Parathyroid adenoma (tissue), 2 donors: ENCODE measurements at regions not wholly inside any gene's neighbourhood (a gene's known extent, or its start where the extent isn't known, plus 50 kb on each side); places are given as distances from the start of the nearest gene placed in this dataset.
"Not testable (repeated sequence)": the region's sequence is repeated elsewhere in the genome, so short reads cannot be mapped to it uniquely, and the experiment has no call there.

Source experiments
- H2AFZ ChIP-seq: fragments of 300-600 bp; sonication (generic); one replicate; pipeline ENCODE4 v1.7.0; 2017; ENCODE audit warnings: antibody characterized with exemption, mild to moderate bottlenecking
- H3K27ac ChIP-seq: fragments of 300-600 bp; sonication (generic); one replicate; pipeline ENCODE4 v1.7.0; 2017
- H3K27me3 ChIP-seq: fragments of 300-600 bp; sonication (generic); one replicate; pipeline ENCODE4 v1.7.0; 2017; ENCODE audit warnings: low read length; ENCODE audit not compliant: control insufficient read depth, insufficient read depth
- H3K36me3 ChIP-seq: fragments of 300-600 bp; sonication (generic); one replicate; pipeline ENCODE4 v1.7.0; 2017; ENCODE audit warnings: low read length; ENCODE audit not compliant: control insufficient read depth, insufficient read depth
- H3K4me1 ChIP-seq: fragments of 300-600 bp; sonication (generic); one replicate; pipeline ENCODE4 v1.7.0; 2017; ENCODE audit warnings: control low read depth
- H3K4me2 ChIP-seq: fragments of 300-600 bp; sonication (generic); one replicate; pipeline ENCODE4 v1.7.0; 2017; ENCODE audit warnings: low read length
- H3K4me3 ChIP-seq: fragments of 300-600 bp; sonication (generic); one replicate; pipeline ENCODE4 v1.7.0; 2017; ENCODE audit warnings: low read depth, low read length
- H3K79me2 ChIP-seq: fragments of 300-600 bp; sonication (generic); one replicate; pipeline ENCODE4 v1.7.0; 2017; ENCODE audit warnings: control low read depth
- H3K9ac ChIP-seq: fragments of 300-600 bp; sonication (generic); one replicate; pipeline ENCODE4 v1.7.0; 2017; ENCODE audit warnings: mild to moderate bottlenecking
- H3K9me3 ChIP-seq: fragments of 300-600 bp; sonication (generic); one replicate; pipeline ENCODE4 v1.7.0; 2017; ENCODE audit warnings: low read length; ENCODE audit not compliant: control insufficient read depth
- TF ChIP-seq, protein P1 (sequence below): fragments of 300-600 bp; sonication (generic); IDR thresholded peaks from one replicate; pipeline ENCODE4 v1.7.0; 2017; ENCODE audit warnings: antibody characterized with exemption, mild to moderate bottlenecking
- donor health status: primary hyperparathyroidism.

DNA sequence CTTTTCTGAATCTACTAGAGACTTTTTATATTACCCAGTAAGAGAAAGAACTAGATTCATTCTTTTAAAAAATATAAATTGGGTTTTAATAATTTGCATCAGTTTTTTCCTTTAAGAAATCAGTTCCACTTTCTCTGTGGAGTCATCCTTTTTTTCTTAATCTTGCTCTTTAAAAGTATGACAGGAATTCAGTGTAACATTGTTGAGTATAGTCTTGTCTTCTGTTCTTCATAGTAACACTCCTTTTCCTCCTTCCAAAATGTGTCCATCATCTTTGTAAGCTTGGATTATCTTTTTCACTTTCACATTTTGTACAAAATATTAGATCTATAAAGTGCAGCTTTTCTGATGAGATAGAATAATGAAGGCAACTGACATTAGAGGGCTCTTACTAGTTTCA lies 135.4 kb downstream of the HAUS1 start:
- no peak overlapping the region for H3K4me3 ChIP-seq
- H3K9ac ChIP-seq, result no peak overlapping the region
- peaks cover 40% of the 10 kb centered on the region for H3K79me2 ChIP-seq
- TF ChIP-seq, protein P1, sequence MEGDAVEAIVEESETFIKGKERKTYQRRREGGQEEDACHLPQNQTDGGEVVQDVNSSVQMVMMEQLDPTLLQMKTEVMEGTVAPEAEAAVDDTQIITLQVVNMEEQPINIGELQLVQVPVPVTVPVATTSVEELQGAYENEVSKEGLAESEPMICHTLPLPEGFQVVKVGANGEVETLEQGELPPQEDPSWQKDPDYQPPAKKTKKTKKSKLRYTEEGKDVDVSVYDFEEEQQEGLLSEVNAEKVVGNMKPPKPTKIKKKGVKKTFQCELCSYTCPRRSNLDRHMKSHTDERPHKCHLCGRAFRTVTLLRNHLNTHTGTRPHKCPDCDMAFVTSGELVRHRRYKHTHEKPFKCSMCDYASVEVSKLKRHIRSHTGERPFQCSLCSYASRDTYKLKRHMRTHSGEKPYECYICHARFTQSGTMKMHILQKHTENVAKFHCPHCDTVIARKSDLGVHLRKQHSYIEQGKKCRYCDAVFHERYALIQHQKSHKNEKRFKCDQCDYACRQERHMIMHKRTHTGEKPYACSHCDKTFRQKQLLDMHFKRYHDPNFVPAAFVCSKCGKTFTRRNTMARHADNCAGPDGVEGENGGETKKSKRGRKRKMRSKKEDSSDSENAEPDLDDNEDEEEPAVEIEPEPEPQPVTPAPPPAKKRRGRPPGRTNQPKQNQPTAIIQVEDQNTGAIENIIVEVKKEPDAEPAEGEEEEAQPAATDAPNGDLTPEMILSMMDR, result no peak
- no peak overlapping the region for H2AFZ ChIP-seq
- H3K27ac ChIP-seq, result no peak overlapping the region
- no peaks in the 10 kb centered on the region for H3K9me3 ChIP-seq
- H3K36me3 ChIP-seq, result no peaks in the 10 kb centered on the region
- no peaks in the 10 kb centered on the region for H3K27me3 ChIP-seq
- no peak overlapping the region for H3K4me2 ChIP-seq
- peaks cover 10% of the 10 kb centered on the region for H3K4me1 ChIP-seq

- TF ChIP-seq, protein P1, result no peak
- no peak overlapping the region for H3K27ac ChIP-seq
- peaks cover 5% of the 10 kb centered on the region for H3K4me1 ChIP-seq
- H3K79me2 ChIP-seq, result peaks cover 40% of the 10 kb centered on the region
- H2AFZ ChIP-seq, result no peak overlapping the region
- no peak overlapping the region for H3K9ac ChIP-seq
- no peaks in the 10 kb centered on the region for H3K36me3 ChIP-seq
- H3K4me2 ChIP-seq, result no peak overlapping the region
- H3K27me3 ChIP-seq, result no peaks in the 10 kb centered on the region
- H3K9me3 ChIP-seq, result no peaks in the 10 kb centered on the region
- no peak overlapping the region for H3K4me3 ChIP-seq
Observed at GRCh38 chr18:46239998-46240397, 135.8 kb downstream of the HAUS1 start.

- not testable (repeated sequence) for H3K4me1 ChIP-seq, H3K36me3 ChIP-seq, H2AFZ ChIP-seq, H3K4me3 ChIP-seq, H3K27ac ChIP-seq, H3K9me3 ChIP-seq, H3K9ac ChIP-seq, H3K4me2 ChIP-seq, H3K27me3 ChIP-seq
- peaks cover 43% of the 10 kb centered on the region for H3K79me2 ChIP-seq
Observed at GRCh38 chr18:46241393-46241792, 137.2 kb downstream of the HAUS1 start.

DNA sequence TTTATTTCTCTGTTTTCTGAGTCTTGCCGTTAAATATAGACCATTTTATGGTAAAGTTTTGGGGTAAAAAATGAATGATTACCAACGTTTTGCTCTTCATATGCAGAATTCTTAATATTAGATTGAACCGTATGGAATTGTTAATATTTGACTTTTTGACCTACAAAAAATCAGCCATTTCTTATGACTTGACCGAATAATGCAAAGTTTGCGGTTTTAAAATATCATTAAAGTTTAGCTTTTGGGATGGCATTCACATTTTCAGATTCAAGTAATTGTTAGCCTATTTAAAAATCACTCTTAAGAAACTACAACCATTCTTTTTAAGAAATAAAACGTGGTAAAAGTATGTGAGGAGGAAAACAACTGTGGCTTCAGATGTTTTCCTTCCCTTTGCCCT lies 138.0 kb downstream of the HAUS1 start:
- Histone ChIP-seq H3K27ac (no peak overlapping the region), H3K4me1 (no peaks in the 10 kb centered on the region), H3K4me3 (no peak overlapping the region), H3K9me3 (no peaks in the 10 kb centered on the region), H2AFZ (no peak overlapping the region), H3K9ac (no peak overlapping the region), H3K79me2 (peaks cover 40% of the 10 kb centered on the region), H3K27me3 (no peaks in the 10 kb centered on the region), H3K36me3 (no peaks in the 10 kb centered on the region), H3K4me2 (no peak overlapping the region)
- TF ChIP-seq, protein P1, result no peak

DNA sequence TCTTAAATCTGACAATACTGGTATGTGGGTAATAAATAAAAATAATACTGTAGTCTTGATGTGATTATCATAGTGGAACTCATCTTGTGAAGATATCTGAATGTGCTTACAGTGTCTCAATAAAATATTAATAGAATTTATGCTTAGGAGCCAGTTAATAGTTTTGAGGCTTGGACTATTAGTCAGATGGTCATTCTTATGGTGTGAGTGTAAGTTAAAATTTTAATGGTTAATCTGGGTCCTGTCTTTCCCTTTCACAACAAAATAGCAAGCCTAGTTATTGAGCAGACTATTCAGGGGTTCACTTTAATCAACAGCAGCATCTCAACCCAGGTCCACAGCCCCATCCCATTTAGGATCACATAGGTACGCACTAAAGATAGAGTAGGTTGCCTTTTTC lies 138.9 kb downstream of the HAUS1 start:
- H3K9ac ChIP-seq, result no peak overlapping the region
- H3K9me3 ChIP-seq, result no peaks in the 10 kb centered on the region
- H3K36me3 ChIP-seq, result no peaks in the 10 kb centered on the region
- TF ChIP-seq, protein P1, result no peak
- peaks cover 35% of the 10 kb centered on the region for H3K79me2 ChIP-seq
- H3K27ac ChIP-seq, result no peak overlapping the region
- H3K4me3 ChIP-seq, result no peak overlapping the region
- H3K27me3 ChIP-seq, result no peaks in the 10 kb centered on the region
- H3K4me1 ChIP-seq, result no peaks in the 10 kb centered on the region
- H2AFZ ChIP-seq, result no peak overlapping the region
- no peak overlapping the region for H3K4me2 ChIP-seq
